HCT116 (cell line): ENCODE measurements at regions not wholly inside any gene's neighbourhood (a gene's known extent, or its start where the extent isn't known, plus 50 kb on each side); places are given as distances from the start of the nearest gene placed in this dataset.

Source experiments
- ATAC-seq: fragments of 200-7000 bp; cut with Tn5 transposase; 2 replicates; pipeline ENCODE4 v1.9.1; 2020; ENCODE audit warnings: mild to moderate bottlenecking, moderate library complexity
- BruUV-seq: library from RNA; stranded (reverse); fragments of 400-500 nt; replicated peaks from 2 replicates; lab custom pipeline; 2021; lab: Mats Ljungman, UMichigan
- CTCF ChIA-PET: fragments of 300-600 bp; sonication (Branson Sonifier 250); formaldehyde crosslinking; loops from one replicate; lab custom pipeline; 2021; ENCODE audit warnings: antibody characterized with exemption; lab: Charles Lee
- POLR2A ChIA-PET: fragments of 300-600, 350-600 bp; sonication (Branson Sonifier 250); formaldehyde crosslinking; loops from one replicate; lab custom pipeline; 2021; ENCODE audit warnings: antibody characterized with exemption; lab: Charles Lee
- RAD21 ChIA-PET, 2 experiments: fragments of 300-600 bp; sonication (Branson Sonifier 250); formaldehyde crosslinking; loops; one replicate each; lab custom pipeline; 2023; ENCODE audit warnings: low total read pairs in 2 of 2; ENCODE audit not compliant: uncharacterized antibody in 2 of 2, unreplicated experiment in 2 of 2, low non-redundant PET in 1 of 2; lab: Charles Lee
- DNase-seq: peaks from one replicate; pipeline ENCODE4 v3.0.0-alpha.2; 2010; ENCODE audit warnings: low read depth, low spot score
- H2AFZ ChIP-seq: fragments of 200-600 bp; shearing (Covaris generic), sonication (generic); 2 replicates; pipeline ENCODE4 v1.6.1; 2017; ENCODE audit warnings: low read depth, mixed run types, mixed read lengths, antibody characterized with exemption, low read length; ENCODE audit not compliant: poor library complexity, severe bottlenecking
- H3K27ac ChIP-seq: 2 replicates; pipeline ENCODE4 v1.5.1; 2012; ENCODE audit warnings: low read depth, low read length
- H3K27me3 ChIP-seq: fragments of 200-600 bp; sonication (generic); 2 replicates; pipeline ENCODE4 v1.6.1; 2016; ENCODE audit warnings: mixed run types, low read length, mixed read lengths; ENCODE audit not compliant: insufficient read depth
- H3K36me3 ChIP-seq, 2 experiments: fragments of 200-500 bp in 1 of 2; fragments of 200-600 bp in 1 of 2; sonication (Bioruptor generic) in 1 of 2; sonication (generic) in 1 of 2; 2 replicates each; pipeline versions ENCODE4 v1.5.1 to v1.6.1; 2014 to 2016; ENCODE audit warnings: low read length in 2 of 2, inconsistent platforms in 1 of 2, mixed read lengths in 1 of 2, mixed run types in 1 of 2; ENCODE audit not compliant: insufficient read depth in 2 of 2, control insufficient read depth in 1 of 2
- H3K4me1 ChIP-seq, 2 experiments: fragments of 200-600 bp in 1 of 2; sonication (generic) in 1 of 2; 2 replicates each; pipeline versions ENCODE4 v1.5.1 to v1.6.1; 2012 to 2017; ENCODE audit warnings: low read length in 2 of 2, inconsistent platforms in 1 of 2, mild to moderate bottlenecking in 1 of 2, mixed read lengths in 1 of 2, mixed run types in 1 of 2, moderate library complexity in 1 of 2; ENCODE audit not compliant: insufficient read depth in 2 of 2, control insufficient read depth in 1 of 2
- H3K4me2 ChIP-seq: fragments of 200-600 bp; sonication (generic); 2 replicates; pipeline ENCODE4 v1.6.1; 2017; ENCODE audit warnings: mixed run types, low read length, mixed read lengths
- H3K4me3 ChIP-seq, 2 experiments: fragments of 200-600 bp in 1 of 2; sonication (generic) in 1 of 2; replicated peaks in 1 of 2; 2 replicates each; pipeline ENCODE4 v1.5.1; 2011 to 2016; ENCODE audit warnings: low read length in 2 of 2, control low read depth in 1 of 2, low read depth in 1 of 2, mild to moderate bottlenecking in 1 of 2, mixed read lengths in 1 of 2, mixed run types in 1 of 2
- H3K79me2 ChIP-seq: fragments of 200-600 bp; sonication (generic); 2 replicates; pipeline ENCODE4 v1.6.1; 2017; ENCODE audit warnings: mild to moderate bottlenecking, mixed run types, low read length, moderate library complexity, mixed read lengths; ENCODE audit not compliant: insufficient read depth
- H3K9ac ChIP-seq: fragments of 200-600 bp; sonication (generic); 2 replicates; pipeline ENCODE4 v1.6.1; 2016; ENCODE audit warnings: low read length, mixed read lengths
- H3K9me2 ChIP-seq: fragments of 200-600 bp; sonication (generic), shearing (Covaris generic); 2 replicates; pipeline ENCODE4 v1.6.1; 2017; ENCODE audit warnings: mixed run types, mild to moderate bottlenecking, moderate library complexity; ENCODE audit not compliant: insufficient read depth
- H3K9me3 ChIP-seq, 2 experiments: fragments of 200-500 bp in 1 of 2; fragments of 200-600 bp in 1 of 2; sonication (Bioruptor generic) in 1 of 2; sonication (generic) in 1 of 2; 2 replicates each; pipeline ENCODE4 v1.6.1; 2014 to 2017; ENCODE audit warnings: low read length in 2 of 2, mixed read lengths in 2 of 2, inconsistent platforms in 1 of 2, low read depth in 1 of 2, mild to moderate bottlenecking in 1 of 2, mixed run types in 1 of 2, moderate library complexity in 1 of 2; ENCODE audit not compliant: control insufficient read depth in 1 of 2, insufficient read depth in 1 of 2
- H4K20me1 ChIP-seq: fragments of 200-600 bp; sonication (generic), shearing (Covaris generic); 2 replicates; pipeline ENCODE4 v1.6.1; 2017; ENCODE audit warnings: mixed run types, mild to moderate bottlenecking, moderate library complexity; ENCODE audit not compliant: insufficient read depth
- CBX3 ChIP-seq: IDR thresholded peaks from 2 replicates; pipeline ENCODE4 v1.6.1; 2012; ENCODE audit warnings: low read depth
- ELF1 ChIP-seq: IDR thresholded peaks from 2 replicates; pipeline ENCODE4 v1.6.1; 2012; ENCODE audit warnings: low read depth, borderline replicate concordance
- EZH2 ChIP-seq: fragments of 200-600 bp; sonication (generic); IDR thresholded peaks from 2 replicates; pipeline ENCODE4 v1.6.1; 2017; ENCODE audit warnings: antibody characterized with exemption, mixed run types
- EZH2phosphoT487 ChIP-seq: fragments of 200-600 bp; IDR thresholded peaks from 2 replicates; pipeline ENCODE4 v1.6.1; 2018; ENCODE audit warnings: antibody characterized with exemption, borderline replicate concordance
- POLR2A ChIP-seq: IDR thresholded peaks from 2 replicates; pipeline ENCODE4 v1.7.0; 2011; ENCODE audit warnings: borderline replicate concordance; ENCODE audit not compliant: insufficient read depth, insufficient read length; ENCODE audit errors: extremely low read depth
- POLR2AphosphoS5 ChIP-seq: IDR thresholded peaks from 2 replicates; pipeline ENCODE4 v1.6.1; 2011; ENCODE audit warnings: mild to moderate bottlenecking, low read depth, low read length, moderate library complexity
- SP1 ChIP-seq: IDR thresholded peaks from 2 replicates; pipeline ENCODE4 v1.6.1; 2012; ENCODE audit warnings: low read depth
- intact Hi-C: fragments of 100-400 bp; cut with micrococcal nuclease; formaldehyde crosslinking; loops from 2 replicates; pipeline ENCODE4 v1.10.0; 2022
- TF ChIP-seq, protein P1 (sequence below): IDR thresholded peaks from 2 replicates; pipeline ENCODE4 v1.6.1; 2012
- TF ChIP-seq, protein P2 (sequence below), 3 experiments: fragments of 200-600 bp in 1 of 3; sonication (generic) in 1 of 3; IDR thresholded peaks in 2 of 3; conservative IDR thresholded peaks in 1 of 3; 2 replicates each; pipeline ENCODE4 v1.5.1; 2012 to 2017; ENCODE audit warnings: low read depth in 2 of 3, low read length in 2 of 3, antibody characterized with exemption in 1 of 3, borderline replicate concordance in 1 of 3, control low read depth in 1 of 3, mild to moderate bottlenecking in 1 of 3, mixed read lengths in 1 of 3, mixed run types in 1 of 3, moderate library complexity in 1 of 3; ENCODE audit not compliant: insufficient read depth in 1 of 3
- TF ChIP-seq, protein P3 (sequence below): IDR thresholded peaks from 2 replicates; pipeline ENCODE4 v1.6.1; 2011; ENCODE audit warnings: mild to moderate bottlenecking, low read length, moderate library complexity; ENCODE audit not compliant: insufficient replicate concordance; ENCODE audit errors: extremely low read depth

DNA sequence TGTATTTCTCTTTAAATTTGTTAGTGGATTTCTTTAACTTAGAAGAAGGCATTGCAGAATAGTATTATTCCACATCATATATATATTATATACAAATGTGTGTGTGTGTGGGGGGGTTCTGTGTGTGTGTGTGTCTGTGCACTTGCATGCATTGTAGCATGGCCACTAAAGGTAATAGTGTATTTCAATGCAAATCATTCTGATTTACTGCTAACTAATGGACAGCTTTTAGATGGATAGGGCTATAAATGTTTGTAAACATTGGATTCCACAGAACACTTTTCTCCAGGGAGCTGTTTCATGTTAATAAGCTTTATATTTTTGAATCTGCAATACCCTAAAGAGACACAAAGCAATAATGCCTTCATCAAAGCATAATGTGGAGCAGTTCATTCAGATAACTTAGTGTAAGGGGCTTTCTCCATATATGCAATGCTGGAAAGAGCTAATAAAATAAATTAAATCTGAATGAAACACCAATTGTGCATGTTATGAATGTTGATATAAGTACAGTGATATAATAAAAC lies 496.7 kb upstream of the CDH9 start:
- intact Hi-C loops, result no loop called here
- Histone ChIP-seq H3K4me3 (no peak overlapping the region), H3K27ac (no peak overlapping the region), H2AFZ (no peak overlapping the region), H3K4me2 (no peak overlapping the region), H3K9me2 (no peaks in the 10 kb centered on the region), H3K9ac (no peak overlapping the region), H3K79me2 (no peaks in the 10 kb centered on the region), H4K20me1 (no peaks in the 10 kb centered on the region; the same call in 1 of the 2 replicates), H3K4me1 (no peaks in the 10 kb centered on the region), H3K27me3 (no peaks in the 10 kb centered on the region), H3K9me3 (peaks cover under 1 to 12% of the 10 kb centered on the region in 2 experiments; a peak in 2 of 4 replicates), H3K36me3 (no peaks in the 10 kb centered on the region)
- TF ChIP-seq ELF1 (no peak), SP1 (no peak), EZH2 (no peak), CBX3 (no peak), POLR2A (no peak), EZH2phosphoT487 (no peak), POLR2AphosphoS5 (no peak)
- TF ChIP-seq, protein P1, sequence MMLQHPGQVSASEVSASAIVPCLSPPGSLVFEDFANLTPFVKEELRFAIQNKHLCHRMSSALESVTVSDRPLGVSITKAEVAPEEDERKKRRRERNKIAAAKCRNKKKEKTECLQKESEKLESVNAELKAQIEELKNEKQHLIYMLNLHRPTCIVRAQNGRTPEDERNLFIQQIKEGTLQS, result no peak
- TF ChIP-seq, protein P2, sequence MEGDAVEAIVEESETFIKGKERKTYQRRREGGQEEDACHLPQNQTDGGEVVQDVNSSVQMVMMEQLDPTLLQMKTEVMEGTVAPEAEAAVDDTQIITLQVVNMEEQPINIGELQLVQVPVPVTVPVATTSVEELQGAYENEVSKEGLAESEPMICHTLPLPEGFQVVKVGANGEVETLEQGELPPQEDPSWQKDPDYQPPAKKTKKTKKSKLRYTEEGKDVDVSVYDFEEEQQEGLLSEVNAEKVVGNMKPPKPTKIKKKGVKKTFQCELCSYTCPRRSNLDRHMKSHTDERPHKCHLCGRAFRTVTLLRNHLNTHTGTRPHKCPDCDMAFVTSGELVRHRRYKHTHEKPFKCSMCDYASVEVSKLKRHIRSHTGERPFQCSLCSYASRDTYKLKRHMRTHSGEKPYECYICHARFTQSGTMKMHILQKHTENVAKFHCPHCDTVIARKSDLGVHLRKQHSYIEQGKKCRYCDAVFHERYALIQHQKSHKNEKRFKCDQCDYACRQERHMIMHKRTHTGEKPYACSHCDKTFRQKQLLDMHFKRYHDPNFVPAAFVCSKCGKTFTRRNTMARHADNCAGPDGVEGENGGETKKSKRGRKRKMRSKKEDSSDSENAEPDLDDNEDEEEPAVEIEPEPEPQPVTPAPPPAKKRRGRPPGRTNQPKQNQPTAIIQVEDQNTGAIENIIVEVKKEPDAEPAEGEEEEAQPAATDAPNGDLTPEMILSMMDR (IDR thresholded peaks at IDR 0.05 in 2 of 3, conservative IDR thresholded peaks at IDR 0.05 in 1 of 3; ENCODE audit: borderline replicate concordance in 1 of 3, insufficient read depth in 1 of 3, low read depth in 2 of 3, low read length in 2 of 3), result no peak
- TF ChIP-seq, protein P3, sequence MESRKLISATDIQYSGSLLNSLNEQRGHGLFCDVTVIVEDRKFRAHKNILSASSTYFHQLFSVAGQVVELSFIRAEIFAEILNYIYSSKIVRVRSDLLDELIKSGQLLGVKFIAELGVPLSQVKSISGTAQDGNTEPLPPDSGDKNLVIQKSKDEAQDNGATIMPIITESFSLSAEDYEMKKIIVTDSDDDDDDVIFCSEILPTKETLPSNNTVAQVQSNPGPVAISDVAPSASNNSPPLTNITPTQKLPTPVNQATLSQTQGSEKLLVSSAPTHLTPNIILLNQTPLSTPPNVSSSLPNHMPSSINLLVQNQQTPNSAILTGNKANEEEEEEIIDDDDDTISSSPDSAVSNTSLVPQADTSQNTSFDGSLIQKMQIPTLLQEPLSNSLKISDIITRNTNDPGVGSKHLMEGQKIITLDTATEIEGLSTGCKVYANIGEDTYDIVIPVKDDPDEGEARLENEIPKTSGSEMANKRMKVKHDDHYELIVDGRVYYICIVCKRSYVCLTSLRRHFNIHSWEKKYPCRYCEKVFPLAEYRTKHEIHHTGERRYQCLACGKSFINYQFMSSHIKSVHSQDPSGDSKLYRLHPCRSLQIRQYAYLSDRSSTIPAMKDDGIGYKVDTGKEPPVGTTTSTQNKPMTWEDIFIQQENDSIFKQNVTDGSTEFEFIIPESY, result no peak
- ATAC-seq (no peak), DNase-seq (no peak)
- ChIA-PET RAD21 (no interaction called here), CTCF (no interaction called here), POLR2A (no interaction called here)
- BruUV-seq, result no TSS peak
